Activated gamma-delta T cell (primary cell): ENCODE measurements at regions not wholly inside any gene's neighbourhood (a gene's known extent, or its start where the extent isn't known, plus 50 kb on each side); places are given as distances from the start of the nearest gene placed in this dataset.

Experiments
- DNase-seq: peaks from one replicate; lab custom pipeline; 2025; lab: John Stamatoyannopoulos, UW

DNA sequence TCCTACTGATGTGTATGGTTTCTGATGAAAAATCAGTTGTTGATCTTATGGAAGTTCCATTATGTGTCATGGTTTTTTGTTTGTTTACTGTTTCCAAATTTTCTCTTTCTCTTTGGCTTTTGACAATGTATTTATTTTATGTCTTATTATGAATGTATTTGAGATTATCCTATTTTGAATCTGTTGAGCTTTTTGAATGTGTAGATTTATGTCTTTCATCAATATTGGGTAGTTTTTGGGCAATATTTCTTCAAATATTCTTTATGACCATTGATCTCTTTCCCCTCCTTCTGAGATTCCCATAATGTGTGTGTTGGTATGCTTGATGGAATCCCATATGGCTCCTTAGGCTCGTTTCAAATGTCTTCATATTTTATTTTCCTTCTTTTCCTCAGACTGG is 80.5 kb upstream of the FAM47C start:
- DNase-seq, result no peak

DNA sequence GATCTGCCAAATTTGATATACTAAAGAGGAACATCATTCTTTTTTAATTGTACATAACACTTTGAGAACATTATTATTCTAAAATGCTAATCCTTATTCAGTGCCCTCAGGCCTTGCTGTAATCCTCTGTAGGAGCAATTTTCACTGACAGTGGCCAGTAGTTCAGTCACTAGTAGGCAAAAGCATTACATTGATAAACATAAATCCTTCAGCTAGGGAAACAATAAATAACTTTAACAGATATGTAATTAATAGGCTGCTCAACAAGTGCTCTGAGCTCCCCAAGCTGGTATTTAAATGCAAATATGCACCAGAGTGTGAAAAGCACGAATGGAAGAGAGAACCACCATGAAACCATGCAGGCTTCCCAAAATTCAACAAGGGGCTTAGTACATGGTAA is 77.7 kb upstream of the FAM47C start:
- no peak for DNase-seq

DNA sequence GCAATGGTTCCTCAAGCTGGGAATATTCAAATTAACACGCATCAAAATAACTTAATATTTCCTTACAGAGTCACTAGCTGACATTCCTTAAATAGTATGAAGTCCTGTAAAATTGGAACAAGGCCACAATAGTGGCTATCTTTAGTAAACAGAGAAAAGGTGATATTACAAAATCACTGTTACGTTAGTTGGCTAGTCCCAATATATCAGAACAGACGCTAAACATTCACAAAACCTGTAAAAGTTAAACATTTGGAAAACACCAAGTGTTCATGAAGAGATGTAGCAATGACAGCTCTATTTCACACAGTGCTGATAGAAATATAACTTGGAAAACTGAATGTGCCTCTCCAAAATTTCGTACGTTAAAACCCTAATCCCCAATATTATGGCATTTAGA is 61.0 kb upstream of the FAM47C start:
- DNase-seq, result no peak

DNA sequence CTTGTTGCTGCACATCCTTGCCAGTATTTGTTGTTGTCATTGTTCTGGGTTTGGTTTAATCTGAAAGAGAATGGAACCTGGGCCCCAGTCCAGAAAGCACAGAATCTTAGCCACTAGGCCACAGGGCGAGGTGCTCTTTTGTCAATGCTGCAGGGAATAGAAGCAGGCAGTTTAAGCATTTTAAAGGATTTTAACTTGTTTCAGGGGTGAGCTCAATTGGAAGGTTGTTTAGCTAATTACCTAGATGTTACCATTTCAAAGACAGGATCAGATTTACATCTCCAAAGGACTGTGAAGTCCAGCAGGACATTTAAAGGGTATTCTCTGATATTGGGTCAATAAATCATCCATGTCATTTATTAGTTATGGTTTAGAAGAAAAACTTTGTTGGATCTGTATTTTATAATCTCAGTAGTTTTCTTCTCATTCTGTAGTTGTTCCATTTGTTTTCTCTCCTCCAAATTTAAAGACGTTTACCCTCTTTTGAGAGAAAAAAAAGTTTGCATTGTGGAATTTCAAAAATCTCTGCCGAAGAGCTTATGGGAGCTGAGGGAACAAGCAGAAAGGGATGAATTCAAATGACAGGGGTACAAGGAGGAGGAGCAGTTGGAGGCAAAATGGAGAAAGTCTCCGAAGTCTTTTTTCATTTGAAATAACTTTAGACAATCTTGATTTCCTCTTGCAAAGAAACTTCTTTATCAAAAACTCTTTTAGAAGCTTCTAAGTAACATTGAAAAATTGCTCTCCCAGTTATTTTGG is 57.5 kb upstream of the FAM47C start:
- DNase-seq, result no peak

DNA sequence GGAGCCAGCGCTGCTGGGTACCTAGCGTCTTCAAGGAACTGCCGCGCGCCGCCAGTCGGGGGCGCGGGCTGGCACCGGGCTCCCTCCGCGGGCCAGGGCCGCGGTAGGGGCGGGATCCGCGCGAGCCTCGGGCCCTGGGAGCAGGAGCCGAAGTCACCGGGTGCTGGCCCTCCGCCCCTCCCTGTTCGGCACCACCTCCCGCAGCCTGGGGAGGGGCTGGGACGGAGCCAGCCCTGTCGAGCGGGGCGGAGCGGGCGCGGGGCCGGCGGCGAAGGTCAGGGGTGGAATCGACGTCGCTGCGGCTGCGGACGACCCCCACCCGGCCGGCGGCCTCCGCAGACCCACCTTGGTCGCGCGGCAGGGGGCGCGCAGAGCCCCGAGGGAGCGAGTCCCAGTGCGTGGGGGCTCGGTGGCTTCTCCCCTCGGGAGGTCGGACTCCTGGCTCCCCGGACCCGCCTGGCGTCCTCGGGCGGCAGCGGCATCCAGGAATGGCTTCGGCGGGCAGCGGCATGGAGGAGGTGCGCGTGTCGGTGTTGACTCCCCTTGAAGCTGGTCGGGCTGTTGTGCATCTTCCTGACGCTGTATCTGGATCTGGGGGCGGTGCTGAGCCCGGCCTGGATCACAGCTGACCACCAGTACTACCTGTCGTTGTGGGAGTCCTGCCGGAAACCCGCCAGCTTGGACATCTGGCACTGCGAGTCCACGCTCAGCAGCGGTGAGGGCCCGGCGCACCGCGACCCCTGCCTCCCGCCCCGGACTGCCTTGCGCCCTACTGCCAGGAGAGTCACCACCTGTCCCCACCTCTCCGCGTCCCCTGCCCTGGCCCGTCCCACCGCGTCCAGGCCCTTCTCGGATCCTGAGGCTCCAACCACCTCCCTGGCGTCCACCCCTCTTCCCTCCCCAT is 50.5 kb upstream of the FAM47C start:
- DNase-seq, result peak; percentile 13
